Parathyroid adenoma (tissue), 2 donors: ENCODE measurements at regions not wholly inside any gene's neighbourhood (a gene's known extent, or its start where the extent isn't known, plus 50 kb on each side); places are given as distances from the start of the nearest gene placed in this dataset.

Source experiments
- H2AFZ ChIP-seq: fragments of 300-600 bp; sonication (generic); one replicate; pipeline ENCODE4 v1.7.0; 2017; ENCODE audit warnings: antibody characterized with exemption, mild to moderate bottlenecking
- H3K27ac ChIP-seq: fragments of 300-600 bp; sonication (generic); one replicate; pipeline ENCODE4 v1.7.0; 2017
- H3K27me3 ChIP-seq: fragments of 300-600 bp; sonication (generic); one replicate; pipeline ENCODE4 v1.7.0; 2017; ENCODE audit warnings: low read length; ENCODE audit not compliant: control insufficient read depth, insufficient read depth
- H3K36me3 ChIP-seq: fragments of 300-600 bp; sonication (generic); one replicate; pipeline ENCODE4 v1.7.0; 2017; ENCODE audit warnings: low read length; ENCODE audit not compliant: control insufficient read depth, insufficient read depth
- H3K4me1 ChIP-seq: fragments of 300-600 bp; sonication (generic); one replicate; pipeline ENCODE4 v1.7.0; 2017; ENCODE audit warnings: control low read depth
- H3K4me2 ChIP-seq: fragments of 300-600 bp; sonication (generic); one replicate; pipeline ENCODE4 v1.7.0; 2017; ENCODE audit warnings: low read length
- H3K4me3 ChIP-seq: fragments of 300-600 bp; sonication (generic); one replicate; pipeline ENCODE4 v1.7.0; 2017; ENCODE audit warnings: low read depth, low read length
- H3K79me2 ChIP-seq: fragments of 300-600 bp; sonication (generic); one replicate; pipeline ENCODE4 v1.7.0; 2017; ENCODE audit warnings: control low read depth
- H3K9ac ChIP-seq: fragments of 300-600 bp; sonication (generic); one replicate; pipeline ENCODE4 v1.7.0; 2017; ENCODE audit warnings: mild to moderate bottlenecking
- H3K9me3 ChIP-seq: fragments of 300-600 bp; sonication (generic); one replicate; pipeline ENCODE4 v1.7.0; 2017; ENCODE audit warnings: low read length; ENCODE audit not compliant: control insufficient read depth
- CTCF ChIP-seq: fragments of 300-600 bp; sonication (generic); IDR thresholded peaks from one replicate; pipeline ENCODE4 v1.7.0; 2017; ENCODE audit warnings: antibody characterized with exemption, mild to moderate bottlenecking
- donor health status: primary hyperparathyroidism.

- no peak overlapping the region for H3K27ac ChIP-seq
- no peak overlapping the region for H3K4me2 ChIP-seq
- no peaks in the 10 kb centered on the region for H3K9me3 ChIP-seq
- H3K36me3 ChIP-seq: no peaks in the 10 kb centered on the region
- H3K4me1 ChIP-seq: no peaks in the 10 kb centered on the region
- H2AFZ ChIP-seq: no peak overlapping the region
- no peak overlapping the region for H3K9ac ChIP-seq
- H3K79me2 ChIP-seq: no peaks in the 10 kb centered on the region
- H3K27me3 ChIP-seq: no peaks in the 10 kb centered on the region
- no peak overlapping the region for H3K4me3 ChIP-seq
- TF ChIP-seq CTCF: no peak
Observed at GRCh38 chr5:28708472-28708871, 1670.1 kb upstream of the CDH9 start.

GRCh38 chr5:28707706-28708105 lies 1669.3 kb upstream of the CDH9 start:
- no peak overlapping the region for H3K9ac ChIP-seq

DNA sequence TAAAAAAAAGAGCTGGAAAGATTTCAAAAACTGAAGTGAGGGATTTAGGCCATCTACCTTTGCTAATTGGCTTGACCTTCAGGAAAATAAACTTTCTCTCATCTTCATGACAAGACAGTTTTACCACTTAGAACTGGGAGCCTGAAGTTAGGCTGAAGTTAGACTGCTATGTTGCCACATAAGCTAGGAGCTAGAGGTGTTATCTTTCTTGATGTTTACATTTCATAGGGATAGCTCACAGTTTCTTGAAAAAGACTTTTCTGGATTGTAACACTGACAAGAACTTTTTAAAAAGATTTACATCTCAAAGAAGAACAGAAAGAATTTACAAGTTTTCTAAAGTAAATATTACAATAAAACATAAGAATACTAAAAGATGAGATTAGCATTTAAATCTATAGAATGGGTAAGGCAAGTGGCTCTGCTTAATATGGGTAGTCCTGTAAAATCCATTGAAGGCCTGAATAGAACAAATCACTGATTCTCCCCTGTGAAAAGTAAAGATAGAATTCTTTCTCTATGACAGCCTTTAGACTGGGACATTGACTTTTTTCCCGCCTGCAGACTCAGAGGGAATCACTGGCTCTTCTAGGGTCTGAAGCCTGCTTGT lies 1665.4 kb upstream of the CDH9 start:
- TF ChIP-seq CTCF: no peak
- Histone ChIP-seq H3K27ac (no peak overlapping the region), H3K36me3 (no peaks in the 10 kb centered on the region), H3K9ac (no peak overlapping the region), H3K4me1 (no peaks in the 10 kb centered on the region), H3K4me3 (no peak overlapping the region), H3K79me2 (no peaks in the 10 kb centered on the region), H3K9me3 (no peaks in the 10 kb centered on the region), H3K4me2 (peak overlapping the region; percentile 37), H3K27me3 (no peaks in the 10 kb centered on the region), H2AFZ (no peak overlapping the region)

More at GRCh38 chr5:28707706-28708105, 1669.3 kb upstream of the CDH9 start:
- H3K4me2 ChIP-seq: no peak overlapping the region
- no peak overlapping the region for H3K4me3 ChIP-seq
- H3K79me2 ChIP-seq: no peaks in the 10 kb centered on the region
- TF ChIP-seq CTCF: no peak
- H3K36me3 ChIP-seq: no peaks in the 10 kb centered on the region
- no peaks in the 10 kb centered on the region for H3K4me1 ChIP-seq
- no peaks in the 10 kb centered on the region for H3K9me3 ChIP-seq
- H3K27me3 ChIP-seq: no peaks in the 10 kb centered on the region
- no peak overlapping the region for H2AFZ ChIP-seq
- H3K27ac ChIP-seq: no peak overlapping the region

GRCh38 chr5:28691526-28691925 lies 1653.1 kb upstream of the CDH9 start:
- no peaks in the 10 kb centered on the region for H3K9me3 ChIP-seq
- no peak overlapping the region for H3K27ac ChIP-seq
- no peak overlapping the region for H2AFZ ChIP-seq
- H3K79me2 ChIP-seq: no peaks in the 10 kb centered on the region
- H3K4me1 ChIP-seq: no peaks in the 10 kb centered on the region
- no peaks in the 10 kb centered on the region for H3K36me3 ChIP-seq
- no peak for TF ChIP-seq CTCF
- H3K27me3 ChIP-seq: no peaks in the 10 kb centered on the region
- H3K4me2 ChIP-seq: no peak overlapping the region
- H3K9ac ChIP-seq: no peak overlapping the region
- H3K4me3 ChIP-seq: no peak overlapping the region

DNA sequence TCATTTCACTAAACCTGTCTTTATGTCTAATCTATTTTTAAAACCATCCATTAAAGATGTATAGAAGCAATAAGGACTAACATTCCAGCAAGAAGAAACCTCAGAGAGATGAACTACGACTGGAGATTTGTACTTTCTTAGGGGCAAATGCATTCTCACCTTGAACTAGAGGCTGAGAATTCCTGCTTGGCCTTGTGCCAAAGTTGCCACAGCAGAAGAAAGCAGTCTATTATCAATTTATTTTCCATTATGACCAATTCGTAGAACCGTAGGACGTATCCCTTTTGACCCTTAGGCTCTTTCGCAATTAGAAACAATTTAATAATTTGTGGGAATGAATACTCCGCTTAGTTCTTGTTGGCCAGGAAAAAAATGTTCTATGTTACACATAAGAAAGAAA lies 1647.4 kb upstream of the CDH9 start:
- no peaks in the 10 kb centered on the region for H3K79me2 ChIP-seq
- no peaks in the 10 kb centered on the region for H3K27me3 ChIP-seq
- H2AFZ ChIP-seq: no peak overlapping the region
- H3K36me3 ChIP-seq: no peaks in the 10 kb centered on the region
- no peaks in the 10 kb centered on the region for H3K4me1 ChIP-seq
- no peaks in the 10 kb centered on the region for H3K9me3 ChIP-seq
- no peak overlapping the region for H3K9ac ChIP-seq
- H3K4me2 ChIP-seq: no peak overlapping the region
- no peak overlapping the region for H3K4me3 ChIP-seq
- no peak for TF ChIP-seq CTCF
- no peak overlapping the region for H3K27ac ChIP-seq
